Inflammatory macrophage treated with lipopolysaccharide for 4 hours (primary cell): ENCODE measurements at regions not wholly inside any gene's neighbourhood (a gene's known extent, or its start where the extent isn't known, plus 50 kb on each side); places are given as distances from the start of the nearest gene placed in this dataset.

Experiments
- DNase-seq: peaks from one replicate; pipeline ENCODE4 v3.0.0-alpha.2; 2020

- DNase-seq = no peak
These were observed 123.9 kb upstream of the VSTM2B start for GRCh38 chr19:29401712-29402421.

- no peak for DNase-seq
These were observed 123.2 kb upstream of the VSTM2B start for GRCh38 chr19:29402563-29402962.

GRCh38 chr19:29404015-29404414, 121.8 kb upstream of the VSTM2B start:
- no peak for DNase-seq

- DNase-seq = no peak
These were observed 120.7 kb upstream of the VSTM2B start for GRCh38 chr19:29404951-29405727.

- DNase-seq = no peak
These were observed 120.1 kb upstream of the VSTM2B start for GRCh38 chr19:29405728-29405995.

GRCh38 chr19:29409076-29409862, 116.5 kb upstream of the VSTM2B start:
- DNase-seq = no peak

- no peak for DNase-seq
These were observed 115.2 kb upstream of the VSTM2B start for GRCh38 chr19:29410601-29411000.

GRCh38 chr19:29411113-29411581, 114.6 kb upstream of the VSTM2B start:
- DNase-seq = no peak

GRCh38 chr19:29413435-29413834, 112.4 kb upstream of the VSTM2B start:
- DNase-seq = no peak

- no peak for DNase-seq
These were observed 110.3 kb upstream of the VSTM2B start for GRCh38 chr19:29415507-29415906.

- no peak for DNase-seq
These were observed 108.7 kb upstream of the VSTM2B start for GRCh38 chr19:29417048-29417447.

- no peak for DNase-seq
These were observed 107.6 kb upstream of the VSTM2B start for GRCh38 chr19:29418201-29418600.

GRCh38 chr19:29420065-29420464, 105.7 kb upstream of the VSTM2B start:
- DNase-seq = no peak

GRCh38 chr19:29420482-29421195, 105.2 kb upstream of the VSTM2B start:
- no peak for DNase-seq

GRCh38 chr19:29421196-29421545, 104.6 kb upstream of the VSTM2B start:
- DNase-seq = no peak

- DNase-seq = no peak
These were observed 103.7 kb upstream of the VSTM2B start for GRCh38 chr19:29422047-29422446.

- no peak for DNase-seq
These were observed 103.2 kb upstream of the VSTM2B start for GRCh38 chr19:29422486-29423085.

- no peak for DNase-seq
These were observed 97.7 kb upstream of the VSTM2B start for GRCh38 chr19:29428071-29428470.

- no peak for DNase-seq
These were observed 96.8 kb upstream of the VSTM2B start for GRCh38 chr19:29429021-29429420.

GRCh38 chr19:29429581-29429980, 96.2 kb upstream of the VSTM2B start:
- no peak for DNase-seq

- DNase-seq = no peak
These were observed 94.5 kb upstream of the VSTM2B start for GRCh38 chr19:29431332-29431731.

GRCh38 chr19:29432677-29433076, 93.1 kb upstream of the VSTM2B start:
- no peak for DNase-seq

- DNase-seq = no peak
These were observed 89.1 kb upstream of the VSTM2B start for GRCh38 chr19:29436591-29437103.
